Inflammatory macrophage (primary cell): ENCODE measurements at regions not wholly inside any gene's neighbourhood (a gene's known extent, or its start where the extent isn't known, plus 50 kb on each side); places are given as distances from the start of the nearest gene placed in this dataset.

Experiments used
- DNase-seq, 2 donors: peaks; one replicate each; pipeline ENCODE4 v3.0.0-alpha.2; 2020 to 2022

GRCh38 chr6:30806581-30807183, 62.3 kb upstream of the IER3 start:
- DNase-seq, result no peak

- DNase-seq, result no peak
Observed at GRCh38 chr6:30804333-30804732, 60.0 kb upstream of the IER3 start.

GRCh38 chr6:30802731-30803130, 58.4 kb upstream of the IER3 start:
- no peak for DNase-seq

GRCh38 chr6:30801950-30802349, 57.6 kb upstream of the IER3 start:
- DNase-seq, result no peak

GRCh38 chr6:30800871-30801270, 56.5 kb upstream of the IER3 start:
- no peak for DNase-seq

GRCh38 chr6:30799210-30799609, 54.9 kb upstream of the IER3 start:
- DNase-seq, result no peak

GRCh38 chr6:30798494-30798893, 54.1 kb upstream of the IER3 start:
- DNase-seq, result no peak

- DNase-seq, result no peak
Observed at GRCh38 chr6:30795549-30796293, 51.4 kb upstream of the IER3 start.
